ENCODE measurements at regions not wholly inside any gene's neighbourhood (a gene's known extent, or its start where the extent isn't known, plus 50 kb on each side); places are given as distances from the start of the nearest gene placed in this dataset.
A peak's percentile ranks its signal among the peaks of the same experiment; 100 is the strongest.

DNA sequence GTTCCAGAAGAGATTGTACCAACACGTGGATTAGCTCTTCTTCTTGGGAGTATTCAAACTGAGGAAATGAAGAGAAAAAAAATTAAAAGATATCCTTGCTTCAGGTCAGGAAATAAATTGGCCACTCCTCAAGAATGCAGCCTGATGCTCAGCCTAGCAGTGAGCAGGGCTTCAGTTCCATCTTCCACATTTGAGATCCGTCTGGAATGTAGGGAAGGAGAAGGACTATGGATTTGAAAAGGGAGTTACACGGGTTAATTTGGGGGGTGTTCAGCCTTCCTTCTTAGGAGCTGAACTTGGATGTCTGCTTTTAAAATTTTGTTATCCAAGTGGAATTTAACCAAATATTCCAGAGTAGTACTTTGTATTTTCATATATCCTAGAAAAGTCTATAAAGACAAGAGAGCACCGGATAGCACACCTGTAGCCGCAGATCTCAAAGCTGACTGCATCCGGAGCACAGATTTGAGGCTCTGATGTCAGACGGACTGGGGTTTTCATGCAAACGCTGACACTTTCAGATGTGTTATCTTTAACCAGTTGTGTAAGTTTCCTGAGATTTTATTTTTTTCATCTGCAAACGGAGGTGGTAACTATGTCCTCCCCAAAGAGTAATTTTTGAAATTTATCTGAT lies 99.3 kb downstream of the COPS8 start:
- H3K9ac ChIP-seq: no peak overlapping the region

DNA sequence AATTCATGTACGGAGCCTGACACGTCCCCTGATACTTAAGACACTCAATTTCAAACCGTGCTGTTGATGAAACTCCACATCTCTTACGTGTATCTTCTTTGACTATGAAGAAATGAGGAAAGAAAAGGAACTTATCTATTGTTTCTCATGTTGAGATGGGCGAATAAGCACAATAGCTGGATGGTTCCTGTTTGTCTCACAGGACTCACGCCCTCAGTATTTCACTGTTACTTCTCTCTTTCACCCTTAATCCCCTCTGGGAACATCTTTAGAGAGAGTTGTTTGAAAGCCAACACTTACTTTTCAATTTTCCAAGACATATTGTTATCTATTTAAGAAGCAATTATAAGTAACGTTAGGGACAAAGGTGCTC lies 99.8 kb downstream of the COPS8 start:
- peak overlapping the region; percentile 66 for H3K4me2 ChIP-seq
- peaks cover 21% of the 10 kb centered on the region for H3K4me1 ChIP-seq

More for the DNA sequence above, 99.3 kb downstream of the COPS8 start:
- Mint-ChIP-seq H3K27me3 (ENCODE audit: insufficient read depth, low read depth) (no peaks in the 10 kb centered on the region), H3K4me3 (no peak overlapping the region), H3K4me1 (peaks cover 7% of the 10 kb centered on the region), H3K9me3 (no peaks in the 10 kb centered on the region), H3K36me3 (no peaks in the 10 kb centered on the region), H3K27ac (no peak overlapping the region)
- Histone ChIP-seq H2AFZ (replicated peaks) (no peak overlapping the region), H3K4me3 (no peak overlapping the region), H3K79me2 (ENCODE audit: low read depth) (no peaks in the 10 kb centered on the region), H3F3A (ENCODE audit: low read depth) (no peaks in the 10 kb centered on the region), H3K4me2 (peak overlapping the region; percentile 66), H3K27ac (peak overlapping the region; percentile 53), H4K20me1 (ENCODE audit: low read depth) (no peaks in the 10 kb centered on the region), H3K9me3 (ENCODE audit: low read depth) (no peaks in the 10 kb centered on the region), H3K4me1 (peaks cover 21% of the 10 kb centered on the region), H3K27me3 (no peaks in the 10 kb centered on the region), H3K36me3 (peaks cover 3% of the 10 kb centered on the region)
- no peak for DNase-seq (ENCODE audit: low spot score)
- TF ChIP-seq EZH2phosphoT487 (IDR thresholded peaks at IDR 0.05) (no peak), EZH2 (IDR thresholded peaks at IDR 0.05) (no peak)
- TF ChIP-seq, protein P1, sequence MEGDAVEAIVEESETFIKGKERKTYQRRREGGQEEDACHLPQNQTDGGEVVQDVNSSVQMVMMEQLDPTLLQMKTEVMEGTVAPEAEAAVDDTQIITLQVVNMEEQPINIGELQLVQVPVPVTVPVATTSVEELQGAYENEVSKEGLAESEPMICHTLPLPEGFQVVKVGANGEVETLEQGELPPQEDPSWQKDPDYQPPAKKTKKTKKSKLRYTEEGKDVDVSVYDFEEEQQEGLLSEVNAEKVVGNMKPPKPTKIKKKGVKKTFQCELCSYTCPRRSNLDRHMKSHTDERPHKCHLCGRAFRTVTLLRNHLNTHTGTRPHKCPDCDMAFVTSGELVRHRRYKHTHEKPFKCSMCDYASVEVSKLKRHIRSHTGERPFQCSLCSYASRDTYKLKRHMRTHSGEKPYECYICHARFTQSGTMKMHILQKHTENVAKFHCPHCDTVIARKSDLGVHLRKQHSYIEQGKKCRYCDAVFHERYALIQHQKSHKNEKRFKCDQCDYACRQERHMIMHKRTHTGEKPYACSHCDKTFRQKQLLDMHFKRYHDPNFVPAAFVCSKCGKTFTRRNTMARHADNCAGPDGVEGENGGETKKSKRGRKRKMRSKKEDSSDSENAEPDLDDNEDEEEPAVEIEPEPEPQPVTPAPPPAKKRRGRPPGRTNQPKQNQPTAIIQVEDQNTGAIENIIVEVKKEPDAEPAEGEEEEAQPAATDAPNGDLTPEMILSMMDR (IDR thresholded peaks at IDR 0.05): no peak

DNA sequence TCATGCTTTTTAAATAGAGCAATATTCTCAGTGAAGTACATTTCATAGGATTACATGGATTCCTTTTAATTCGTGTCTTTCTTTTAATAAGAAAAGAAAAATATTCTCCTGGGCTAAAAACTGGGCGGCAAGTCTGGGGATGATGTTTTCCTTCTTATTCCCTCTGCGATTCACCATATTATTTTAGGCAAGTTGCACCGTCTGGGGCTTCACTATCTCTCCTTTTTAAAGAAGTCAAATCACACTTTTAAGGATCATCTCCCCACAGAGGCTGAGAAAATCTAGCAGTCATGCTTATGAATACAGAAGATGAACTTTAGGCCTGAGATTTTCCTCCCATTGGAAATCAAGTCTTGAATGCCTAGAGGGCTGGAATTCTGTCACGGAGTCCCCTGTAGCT lies 104.1 kb downstream of the COPS8 start:
- DNase-seq (ENCODE audit: low spot score): no peak
- Histone ChIP-seq H3K27me3 (no peaks in the 10 kb centered on the region), H4K20me1 (ENCODE audit: low read depth) (no peaks in the 10 kb centered on the region), H3K79me2 (ENCODE audit: low read depth) (no peaks in the 10 kb centered on the region), H3K4me3 (no peak overlapping the region), H3K9ac (no peak overlapping the region), H3F3A (ENCODE audit: low read depth) (no peaks in the 10 kb centered on the region), H3K4me1 (peaks cover 23% of the 10 kb centered on the region), H3K36me3 (peaks cover 3% of the 10 kb centered on the region), H2AFZ (replicated peaks) (no peak overlapping the region), H3K27ac (no peak overlapping the region), H3K9me3 (ENCODE audit: low read depth) (no peaks in the 10 kb centered on the region), H3K4me2 (no peak overlapping the region)
- H3K4me3 Mint-ChIP-seq: no peak overlapping the region
- H3K27ac Mint-ChIP-seq: no peak overlapping the region
- TF ChIP-seq EZH2 (IDR thresholded peaks at IDR 0.05) (no peak), EZH2phosphoT487 (IDR thresholded peaks at IDR 0.05) (no peak)
- TF ChIP-seq, protein P1 (IDR thresholded peaks at IDR 0.05): no peak
- H3K9me3 Mint-ChIP-seq: no peaks in the 10 kb centered on the region
- H3K27me3 Mint-ChIP-seq (ENCODE audit: insufficient read depth, low read depth): peaks cover 4% of the 10 kb centered on the region
- no peaks in the 10 kb centered on the region for H3K36me3 Mint-ChIP-seq
- peaks cover 7% of the 10 kb centered on the region for H3K4me1 Mint-ChIP-seq

More for the DNA sequence above, 99.8 kb downstream of the COPS8 start:
- Mint-ChIP-seq H3K4me3 (no peak overlapping the region), H3K9me3 (no peaks in the 10 kb centered on the region), H3K36me3 (no peaks in the 10 kb centered on the region), H3K27me3 (ENCODE audit: insufficient read depth, low read depth) (no peaks in the 10 kb centered on the region), H3K4me1 (peaks cover 7% of the 10 kb centered on the region), H3K27ac (no peak overlapping the region)
- H3K27me3 ChIP-seq: no peaks in the 10 kb centered on the region
- H4K20me1 ChIP-seq (ENCODE audit: low read depth): no peaks in the 10 kb centered on the region
- peaks cover 3% of the 10 kb centered on the region for H3K36me3 ChIP-seq
- peak overlapping the region; percentile 53 for H3K27ac ChIP-seq
- H3K4me3 ChIP-seq: no peak overlapping the region
- TF ChIP-seq, protein P1 (IDR thresholded peaks at IDR 0.05): no peak
- TF ChIP-seq EZH2phosphoT487 (IDR thresholded peaks at IDR 0.05) (no peak), EZH2 (IDR thresholded peaks at IDR 0.05) (no peak)
- DNase-seq (ENCODE audit: low spot score): peak; percentile 56
- no peak overlapping the region for H2AFZ ChIP-seq (replicated peaks)
- no peaks in the 10 kb centered on the region for H3K79me2 ChIP-seq (ENCODE audit: low read depth)
- no peaks in the 10 kb centered on the region for H3F3A ChIP-seq (ENCODE audit: low read depth)
- H3K9me3 ChIP-seq (ENCODE audit: low read depth): no peaks in the 10 kb centered on the region
- no peak overlapping the region for H3K9ac ChIP-seq

All from neural progenitor cell (in vitro differentiated cells).